ENCODE measurements at regions not wholly inside any gene's neighbourhood (a gene's known extent, or its start where the extent isn't known, plus 50 kb on each side); places are given as distances from the start of the nearest gene placed in this dataset.

DNA sequence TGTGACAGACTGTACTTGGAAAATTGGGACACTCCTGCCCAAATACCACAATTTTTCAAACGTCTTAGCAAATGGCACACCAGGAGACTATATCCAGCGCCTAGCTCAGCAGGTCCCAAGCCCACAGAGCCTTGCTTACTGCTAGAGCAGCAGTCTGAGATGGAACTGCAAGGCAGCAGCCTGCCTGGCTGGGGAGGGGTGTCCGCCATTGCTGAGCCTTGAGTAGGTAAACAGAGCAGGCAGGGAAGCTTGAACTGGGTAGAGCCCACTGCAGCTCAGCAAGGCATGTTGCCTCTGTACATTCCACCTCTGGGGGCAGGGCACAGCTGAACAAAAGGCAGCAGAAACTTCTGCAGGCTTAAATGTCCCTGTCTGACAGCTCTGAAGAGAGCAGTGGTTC lies 1003.3 kb upstream of the MAP3K7 start:
- no peak overlapping the region for H3K4me3 ChIP-seq (ENCODE audit: low read depth, low read length)
- TF ChIP-seq, protein P1, sequence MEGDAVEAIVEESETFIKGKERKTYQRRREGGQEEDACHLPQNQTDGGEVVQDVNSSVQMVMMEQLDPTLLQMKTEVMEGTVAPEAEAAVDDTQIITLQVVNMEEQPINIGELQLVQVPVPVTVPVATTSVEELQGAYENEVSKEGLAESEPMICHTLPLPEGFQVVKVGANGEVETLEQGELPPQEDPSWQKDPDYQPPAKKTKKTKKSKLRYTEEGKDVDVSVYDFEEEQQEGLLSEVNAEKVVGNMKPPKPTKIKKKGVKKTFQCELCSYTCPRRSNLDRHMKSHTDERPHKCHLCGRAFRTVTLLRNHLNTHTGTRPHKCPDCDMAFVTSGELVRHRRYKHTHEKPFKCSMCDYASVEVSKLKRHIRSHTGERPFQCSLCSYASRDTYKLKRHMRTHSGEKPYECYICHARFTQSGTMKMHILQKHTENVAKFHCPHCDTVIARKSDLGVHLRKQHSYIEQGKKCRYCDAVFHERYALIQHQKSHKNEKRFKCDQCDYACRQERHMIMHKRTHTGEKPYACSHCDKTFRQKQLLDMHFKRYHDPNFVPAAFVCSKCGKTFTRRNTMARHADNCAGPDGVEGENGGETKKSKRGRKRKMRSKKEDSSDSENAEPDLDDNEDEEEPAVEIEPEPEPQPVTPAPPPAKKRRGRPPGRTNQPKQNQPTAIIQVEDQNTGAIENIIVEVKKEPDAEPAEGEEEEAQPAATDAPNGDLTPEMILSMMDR (conservative IDR thresholded peaks at IDR 0.05; ENCODE audit: low read depth, low read length): no peak
- no peak for DNase-seq (ENCODE audit: low read depth)

DNA sequence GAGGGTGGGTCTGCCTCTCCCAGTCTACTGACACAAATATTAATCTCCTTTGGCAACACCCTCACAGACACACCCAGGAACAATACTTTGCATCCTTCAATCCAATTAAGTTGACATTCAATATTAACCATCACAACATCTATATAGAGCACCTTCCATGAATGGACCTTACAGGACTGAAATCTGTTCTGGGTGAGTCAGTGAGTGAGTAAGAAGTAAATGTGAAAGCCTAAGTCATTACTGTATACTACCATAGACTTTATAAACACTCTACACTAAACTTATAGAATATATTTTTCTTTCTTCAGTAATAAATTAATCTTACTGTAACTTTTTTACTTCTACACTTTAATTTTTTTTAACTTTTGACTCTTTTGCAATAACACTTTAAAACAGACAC lies 993.8 kb upstream of the MAP3K7 start:
- no peak for DNase-seq (ENCODE audit: low read depth)
- TF ChIP-seq, protein P1 (conservative IDR thresholded peaks at IDR 0.05; ENCODE audit: low read depth, low read length): no peak
- no peak overlapping the region for H3K4me3 ChIP-seq (ENCODE audit: low read depth, low read length)

- no peak for DNase-seq (ENCODE audit: low read depth)
- TF ChIP-seq, protein P1 (conservative IDR thresholded peaks at IDR 0.05; ENCODE audit: low read depth, low read length): no peak
- H3K4me3 ChIP-seq (ENCODE audit: low read depth, low read length): no peak overlapping the region
These were observed 988.2 kb upstream of the MAP3K7 start for GRCh38 chr6:91575032-91575431.

GRCh38 chr6:91573826-91574416 lies 987.0 kb upstream of the MAP3K7 start:
- TF ChIP-seq, protein P1 (conservative IDR thresholded peaks at IDR 0.05; ENCODE audit: low read depth, low read length): no peak
- H3K4me3 ChIP-seq (ENCODE audit: low read depth, low read length): no peak overlapping the region
- DNase-seq (ENCODE audit: low read depth): no peak

- no peak for DNase-seq (ENCODE audit: low read depth)
- TF ChIP-seq, protein P1 (conservative IDR thresholded peaks at IDR 0.05; ENCODE audit: low read depth, low read length): no peak
- no peak overlapping the region for H3K4me3 ChIP-seq (ENCODE audit: low read depth, low read length)
These were observed 986.0 kb upstream of the MAP3K7 start for GRCh38 chr6:91572878-91573277.

DNA sequence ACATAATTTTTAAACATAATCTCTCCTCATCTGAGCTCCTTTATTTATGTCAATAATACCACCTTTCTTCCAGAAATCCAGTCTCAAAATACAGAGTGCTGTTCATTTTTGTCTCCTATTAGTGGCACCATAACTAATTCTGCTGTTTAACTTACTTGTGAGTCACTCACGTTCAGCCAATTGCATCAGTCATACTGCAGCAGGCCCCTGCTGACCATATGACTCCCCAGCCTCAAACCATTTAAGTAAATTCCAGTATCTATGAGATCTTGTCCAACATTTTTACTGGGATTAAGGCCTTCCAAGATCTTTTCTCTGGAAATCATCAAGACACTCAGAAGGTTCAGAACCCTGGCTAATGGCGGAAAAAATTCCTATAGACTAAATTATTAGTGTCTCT lies 982.2 kb upstream of the MAP3K7 start:
- H3K4me3 ChIP-seq (ENCODE audit: low read depth, low read length): no peak overlapping the region
- TF ChIP-seq, protein P1 (conservative IDR thresholded peaks at IDR 0.05; ENCODE audit: low read depth, low read length): no peak
- DNase-seq (ENCODE audit: low read depth): no peak

GRCh38 chr6:91566467-91566866 lies 979.6 kb upstream of the MAP3K7 start:
- no peak overlapping the region for H3K4me3 ChIP-seq (ENCODE audit: low read depth, low read length)
- DNase-seq (ENCODE audit: low read depth): no peak
- TF ChIP-seq, protein P1 (conservative IDR thresholded peaks at IDR 0.05; ENCODE audit: low read depth, low read length): no peak
